Neural progenitor cell (in vitro differentiated cells): ENCODE measurements at regions not wholly inside any gene's neighbourhood (a gene's known extent, or its start where the extent isn't known, plus 50 kb on each side); places are given as distances from the start of the nearest gene placed in this dataset.

Experiments
- DNase-seq: peaks from one replicate; pipeline ENCODE4 v3.0.0-alpha.2; 2016; ENCODE audit warnings: low spot score
- H2AFZ ChIP-seq: fragments of 200-600 bp; sonication (generic); replicated peaks from 2 replicates; pipeline ENCODE4 v1.6.1; 2016; ENCODE audit warnings: antibody characterized with exemption
- H3F3A ChIP-seq: fragments of 200-600 bp; sonication (generic); 2 replicates; pipeline ENCODE4 v1.6.1; 2016; ENCODE audit warnings: antibody characterized with exemption, low read depth
- H3K27ac ChIP-seq: fragments of 200-600 bp; sonication (generic); 2 replicates; pipeline ENCODE4 v1.5.1; 2016; ENCODE audit warnings: mild to moderate bottlenecking
- H3K27me3 ChIP-seq: fragments of 200-600 bp; sonication (generic); 2 replicates; pipeline ENCODE4 v1.6.1; 2016; ENCODE audit warnings: mild to moderate bottlenecking, moderate library complexity
- H3K36me3 ChIP-seq: fragments of 200-600 bp; sonication (generic); 2 replicates; pipeline ENCODE4 v1.5.1; 2016
- H3K4me1 ChIP-seq: fragments of 200-600 bp; sonication (generic); 2 replicates; pipeline ENCODE4 v1.6.1; 2016; ENCODE audit warnings: mixed run types
- H3K4me2 ChIP-seq: fragments of 200-600 bp; sonication (generic); 2 replicates; pipeline ENCODE4 v1.6.1; 2016
- H3K4me3 ChIP-seq: fragments of 200-600 bp; sonication (generic); 2 replicates; pipeline ENCODE4 v1.5.1; 2016
- H3K79me2 ChIP-seq: fragments of 200-600 bp; sonication (generic); 2 replicates; pipeline ENCODE4 v1.6.1; 2016; ENCODE audit warnings: low read depth
- H3K9ac ChIP-seq: fragments of 200-600 bp; sonication (generic); 2 replicates; pipeline ENCODE4 v1.6.1; 2016
- H3K9me3 ChIP-seq: fragments of 200-600 bp; sonication (generic); 2 replicates; pipeline ENCODE4 v1.5.1; 2016; ENCODE audit warnings: low read depth
- H4K20me1 ChIP-seq: fragments of 200-600 bp; sonication (generic); 2 replicates; pipeline ENCODE4 v1.6.1; 2016; ENCODE audit warnings: low read depth
- H3K27ac Mint-ChIP-seq: 3 replicates; pipeline ENCODE4 v1.8.0; 2021; ENCODE audit warnings: mixed read lengths
- H3K27me3 Mint-ChIP-seq: 2 replicates; pipeline ENCODE4 v1.8.0; 2022; ENCODE audit warnings: low read depth, mild to moderate bottlenecking, inconsistent platforms, moderate library complexity, mixed read lengths; ENCODE audit not compliant: insufficient read depth
- H3K36me3 Mint-ChIP-seq: 3 replicates; pipeline ENCODE4 v1.8.0; 2021; ENCODE audit warnings: mixed read lengths
- H3K4me1 Mint-ChIP-seq: 3 replicates; pipeline ENCODE4 v1.8.0; 2021; ENCODE audit warnings: mixed read lengths
- H3K4me3 Mint-ChIP-seq: 3 replicates; pipeline ENCODE4 v1.8.0; 2021; ENCODE audit warnings: mild to moderate bottlenecking, moderate library complexity, mixed read lengths
- H3K9me3 Mint-ChIP-seq: 3 replicates; pipeline ENCODE4 v1.8.0; 2020; ENCODE audit warnings: mixed read lengths
- EZH2 ChIP-seq: fragments of 200-600 bp; sonication (generic); IDR thresholded peaks from 2 replicates; pipeline ENCODE4 v1.6.1; 2017; ENCODE audit warnings: antibody characterized with exemption, mild to moderate bottlenecking, moderate library complexity
- EZH2phosphoT487 ChIP-seq: fragments of 200-600 bp; sonication (generic); IDR thresholded peaks from 2 replicates; pipeline ENCODE4 v1.6.1; 2017; ENCODE audit warnings: antibody characterized with exemption
- TF ChIP-seq, protein P1 (sequence below): fragments of 200-600 bp; sonication (generic); IDR thresholded peaks from 2 replicates; pipeline ENCODE4 v1.5.1; 2017; ENCODE audit warnings: antibody characterized with exemption, mild to moderate bottlenecking

DNA sequence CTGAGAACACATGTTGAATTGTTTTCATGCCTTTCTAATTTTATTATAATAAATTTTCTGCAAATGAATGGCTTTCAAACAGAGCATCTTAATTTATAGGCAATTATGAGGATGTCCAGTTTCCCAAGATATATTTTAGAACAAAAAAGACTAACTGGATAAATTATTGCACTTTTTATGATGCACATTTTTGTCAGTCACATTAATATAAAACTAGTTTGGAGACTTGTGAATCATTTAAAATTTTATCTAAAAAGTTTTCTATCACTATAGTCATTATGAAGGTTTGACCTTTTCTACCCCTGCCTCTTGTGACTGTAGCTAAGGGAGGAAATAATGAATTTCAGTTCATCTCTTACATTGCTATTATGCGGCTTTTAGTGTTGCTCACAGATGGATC, 393.8 kb downstream of the TAF11L14 start:
- Histone ChIP-seq H3K4me3 (no peak overlapping the region), H3K27ac (no peak overlapping the region), H3K4me1 (no peaks in the 10 kb centered on the region), H2AFZ (no peak overlapping the region), H4K20me1 (no peaks in the 10 kb centered on the region), H3F3A (no peaks in the 10 kb centered on the region), H3K79me2 (no peaks in the 10 kb centered on the region), H3K27me3 (no peaks in the 10 kb centered on the region), H3K4me2 (no peak overlapping the region), H3K9ac (no peak overlapping the region), H3K36me3 (no peaks in the 10 kb centered on the region), H3K9me3 (no peaks in the 10 kb centered on the region)
- Mint-ChIP-seq H3K27me3 (no peaks in the 10 kb centered on the region), H3K27ac (no peak overlapping the region), H3K4me3 (no peak overlapping the region), H3K9me3 (no peaks in the 10 kb centered on the region), H3K36me3 (no peaks in the 10 kb centered on the region), H3K4me1 (no peaks in the 10 kb centered on the region)
- DNase-seq: no peak
- TF ChIP-seq EZH2: no peak
- TF ChIP-seq EZH2phosphoT487: no peak
- TF ChIP-seq, protein P1, sequence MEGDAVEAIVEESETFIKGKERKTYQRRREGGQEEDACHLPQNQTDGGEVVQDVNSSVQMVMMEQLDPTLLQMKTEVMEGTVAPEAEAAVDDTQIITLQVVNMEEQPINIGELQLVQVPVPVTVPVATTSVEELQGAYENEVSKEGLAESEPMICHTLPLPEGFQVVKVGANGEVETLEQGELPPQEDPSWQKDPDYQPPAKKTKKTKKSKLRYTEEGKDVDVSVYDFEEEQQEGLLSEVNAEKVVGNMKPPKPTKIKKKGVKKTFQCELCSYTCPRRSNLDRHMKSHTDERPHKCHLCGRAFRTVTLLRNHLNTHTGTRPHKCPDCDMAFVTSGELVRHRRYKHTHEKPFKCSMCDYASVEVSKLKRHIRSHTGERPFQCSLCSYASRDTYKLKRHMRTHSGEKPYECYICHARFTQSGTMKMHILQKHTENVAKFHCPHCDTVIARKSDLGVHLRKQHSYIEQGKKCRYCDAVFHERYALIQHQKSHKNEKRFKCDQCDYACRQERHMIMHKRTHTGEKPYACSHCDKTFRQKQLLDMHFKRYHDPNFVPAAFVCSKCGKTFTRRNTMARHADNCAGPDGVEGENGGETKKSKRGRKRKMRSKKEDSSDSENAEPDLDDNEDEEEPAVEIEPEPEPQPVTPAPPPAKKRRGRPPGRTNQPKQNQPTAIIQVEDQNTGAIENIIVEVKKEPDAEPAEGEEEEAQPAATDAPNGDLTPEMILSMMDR: no peak

DNA sequence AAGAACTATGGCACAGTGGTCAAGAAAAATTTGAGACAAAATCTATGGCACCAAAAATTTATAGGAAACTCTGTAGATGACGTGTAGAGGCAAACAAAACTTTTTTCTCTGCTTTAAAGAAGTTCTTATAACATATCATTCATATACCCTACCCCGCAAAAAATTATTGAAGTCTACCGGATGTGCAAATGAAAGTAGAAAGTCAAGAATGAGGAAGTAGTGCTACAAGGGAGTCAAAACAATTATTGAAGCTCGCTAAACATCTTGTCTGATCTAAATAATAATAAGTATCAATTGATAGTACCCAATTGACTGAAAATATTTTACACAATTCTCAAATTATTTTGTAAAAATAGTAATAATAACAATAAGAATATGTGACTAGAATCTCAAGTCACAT, 398.5 kb downstream of the TAF11L14 start:
- DNase-seq: no peak
- TF ChIP-seq, protein P1: no peak
- TF ChIP-seq EZH2: no peak
- no peak for TF ChIP-seq EZH2phosphoT487
- H3K4me1 ChIP-seq: no peaks in the 10 kb centered on the region
- H3K4me3 ChIP-seq: no peak overlapping the region
- H3K27me3 Mint-ChIP-seq: no peaks in the 10 kb centered on the region
- H3K27me3 ChIP-seq: no peaks in the 10 kb centered on the region
- H3K9me3 ChIP-seq: no peaks in the 10 kb centered on the region
- peaks cover 5% of the 10 kb centered on the region for H3K9me3 Mint-ChIP-seq
- H3K36me3 ChIP-seq: no peaks in the 10 kb centered on the region
- H2AFZ ChIP-seq: no peak overlapping the region
- H3K4me3 Mint-ChIP-seq: no peak overlapping the region
- no peaks in the 10 kb centered on the region for H4K20me1 ChIP-seq
- H3K79me2 ChIP-seq: no peaks in the 10 kb centered on the region
- H3F3A ChIP-seq: no peaks in the 10 kb centered on the region
- no peaks in the 10 kb centered on the region for H3K36me3 Mint-ChIP-seq
- no peak overlapping the region for H3K4me2 ChIP-seq
- no peak overlapping the region for H3K27ac Mint-ChIP-seq
- no peak overlapping the region for H3K27ac ChIP-seq
- no peak overlapping the region for H3K9ac ChIP-seq
- no peaks in the 10 kb centered on the region for H3K4me1 Mint-ChIP-seq

DNA sequence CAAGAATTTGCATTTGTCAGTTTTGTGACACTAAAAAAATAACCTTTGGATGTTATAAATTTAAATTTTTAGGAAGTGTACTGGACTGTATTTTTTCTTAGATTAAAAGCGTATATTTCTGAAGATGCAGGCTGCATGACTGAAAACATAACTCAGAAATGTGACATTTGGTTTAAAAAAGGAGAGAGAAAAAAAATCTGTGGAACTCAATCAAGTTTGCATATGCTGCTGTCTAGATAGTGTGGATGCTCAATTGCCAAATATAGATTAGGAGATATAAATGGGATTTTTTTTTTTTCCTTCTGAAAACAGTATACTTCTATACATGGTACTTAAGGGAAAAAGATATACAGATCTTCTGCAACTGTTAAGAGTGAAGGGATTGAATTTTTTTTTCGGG, 402.3 kb downstream of the TAF11L14 start:
- H3K27ac Mint-ChIP-seq: no peak overlapping the region
- Histone ChIP-seq H3K9ac (no peak overlapping the region), H3K27ac (no peak overlapping the region), H3K79me2 (no peaks in the 10 kb centered on the region), H4K20me1 (no peaks in the 10 kb centered on the region), H3K4me1 (no peaks in the 10 kb centered on the region), H3K27me3 (no peaks in the 10 kb centered on the region), H3F3A (no peaks in the 10 kb centered on the region), H2AFZ (no peak overlapping the region), H3K4me3 (no peak overlapping the region), H3K36me3 (no peaks in the 10 kb centered on the region), H3K4me2 (no peak overlapping the region), H3K9me3 (no peaks in the 10 kb centered on the region)
- DNase-seq: no peak
- no peaks in the 10 kb centered on the region for H3K4me1 Mint-ChIP-seq
- H3K4me3 Mint-ChIP-seq: no peak overlapping the region
- H3K36me3 Mint-ChIP-seq: no peaks in the 10 kb centered on the region
- H3K27me3 Mint-ChIP-seq: no peaks in the 10 kb centered on the region
- TF ChIP-seq EZH2phosphoT487 (no peak), EZH2 (no peak)
- TF ChIP-seq, protein P1: no peak
- H3K9me3 Mint-ChIP-seq: peaks cover 5% of the 10 kb centered on the region

DNA sequence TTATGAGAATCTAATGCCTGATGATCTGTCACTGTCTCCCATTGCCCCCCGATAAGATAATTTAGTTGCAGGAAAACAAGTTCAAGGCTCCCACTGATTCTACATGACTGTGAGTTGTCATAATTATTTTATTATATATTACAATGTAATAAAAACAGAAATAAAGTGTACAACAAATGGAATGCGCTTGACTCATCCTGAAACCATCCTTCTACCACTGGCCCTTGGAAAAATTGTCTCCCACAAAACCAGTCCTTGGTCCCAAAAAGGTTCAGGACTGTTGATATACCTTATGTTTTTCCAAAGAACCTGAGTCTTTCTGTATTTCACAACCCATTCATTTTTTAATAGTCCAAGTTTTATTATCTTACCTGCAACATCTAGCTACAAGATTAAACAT, 403.5 kb downstream of the TAF11L14 start:
- H3K4me1 Mint-ChIP-seq: no peaks in the 10 kb centered on the region
- H3K27ac Mint-ChIP-seq: no peak overlapping the region
- H3F3A ChIP-seq: no peaks in the 10 kb centered on the region
- H4K20me1 ChIP-seq: no peaks in the 10 kb centered on the region
- no peaks in the 10 kb centered on the region for H3K4me1 ChIP-seq
- H3K27ac ChIP-seq: no peak overlapping the region
- H3K4me2 ChIP-seq: no peak overlapping the region
- H3K4me3 Mint-ChIP-seq: no peak overlapping the region
- H3K27me3 ChIP-seq: no peaks in the 10 kb centered on the region
- peaks cover 5% of the 10 kb centered on the region for H3K9me3 Mint-ChIP-seq
- no peak for DNase-seq
- TF ChIP-seq EZH2phosphoT487 (no peak), EZH2 (no peak)
- TF ChIP-seq, protein P1: no peak
- H3K9ac ChIP-seq: no peak overlapping the region
- H2AFZ ChIP-seq: no peak overlapping the region
- H3K36me3 Mint-ChIP-seq: no peaks in the 10 kb centered on the region
- no peaks in the 10 kb centered on the region for H3K9me3 ChIP-seq
- no peaks in the 10 kb centered on the region for H3K36me3 ChIP-seq
- no peaks in the 10 kb centered on the region for H3K79me2 ChIP-seq
- H3K27me3 Mint-ChIP-seq: no peaks in the 10 kb centered on the region
- H3K4me3 ChIP-seq: no peak overlapping the region
